Activated CD4-positive, alpha-beta T cell treated with anti-CD3 and anti-CD28 coated beads, Interleukin-10, Interleukin-2, amounts not matched to agents 100 ng/mL and 50 ng/mL, durations not matched to agents 16 hours and 8 hours (primary cell): ENCODE measurements at regions not wholly inside any gene's neighbourhood (a gene's known extent, or its start where the extent isn't known, plus 50 kb on each side); places are given as distances from the start of the nearest gene placed in this dataset.

Experiments used
- DNase-seq: peaks from one replicate; pipeline ENCODE4 v3.0.0-alpha.2; 2020

GRCh38 chr2:147647816-147648215 lies 197.0 kb upstream of the ACVR2A start:
- DNase-seq: no peak

GRCh38 chr2:147646818-147647468 lies 197.9 kb upstream of the ACVR2A start:
- DNase-seq: no peak

GRCh38 chr2:147644491-147644890 lies 200.3 kb upstream of the ACVR2A start:
- no peak for DNase-seq

- no peak for DNase-seq
These were observed 202.1 kb upstream of the ACVR2A start for GRCh38 chr2:147642765-147643164.

GRCh38 chr2:147641651-147642050 lies 203.2 kb upstream of the ACVR2A start:
- no peak for DNase-seq

GRCh38 chr2:147639891-147640290 lies 204.9 kb upstream of the ACVR2A start:
- no peak for DNase-seq

GRCh38 chr2:147639386-147639785 lies 205.4 kb upstream of the ACVR2A start:
- DNase-seq: no peak

GRCh38 chr2:147636886-147637285 lies 207.9 kb upstream of the ACVR2A start:
- no peak for DNase-seq

- DNase-seq: no peak
These were observed 208.5 kb upstream of the ACVR2A start for GRCh38 chr2:147636238-147636882.

- DNase-seq: no peak
These were observed 210.0 kb upstream of the ACVR2A start for GRCh38 chr2:147634826-147635225.

- DNase-seq: peak; percentile 10
These were observed 212.6 kb upstream of the ACVR2A start for GRCh38 chr2:147632198-147632597.

- no peak for DNase-seq
These were observed 213.5 kb upstream of the ACVR2A start for GRCh38 chr2:147631294-147631693.

GRCh38 chr2:147630585-147630984 lies 214.2 kb upstream of the ACVR2A start:
- DNase-seq: peak; percentile 31

- peak; percentile 27 for DNase-seq
These were observed 215.8 kb upstream of the ACVR2A start for GRCh38 chr2:147628971-147629421.

GRCh38 chr2:147623328-147623727 lies 221.5 kb upstream of the ACVR2A start:
- DNase-seq: peak; percentile 58

GRCh38 chr2:147621656-147622197 lies 223.1 kb upstream of the ACVR2A start:
- DNase-seq: no peak

GRCh38 chr2:147619808-147620207 lies 225.0 kb upstream of the ACVR2A start:
- DNase-seq: no peak

GRCh38 chr2:147615726-147616125 lies 229.1 kb upstream of the ACVR2A start:
- DNase-seq: no peak

- no peak for DNase-seq
These were observed 229.8 kb upstream of the ACVR2A start for GRCh38 chr2:147614979-147615470.

- no peak for DNase-seq
These were observed 230.4 kb upstream of the ACVR2A start for GRCh38 chr2:147614471-147614870.

- DNase-seq: no peak
These were observed 234.3 kb upstream of the ACVR2A start for GRCh38 chr2:147610496-147611040.

- no peak for DNase-seq
These were observed 235.5 kb upstream of the ACVR2A start for GRCh38 chr2:147609301-147609700.

- DNase-seq: no peak
These were observed 237.4 kb upstream of the ACVR2A start for GRCh38 chr2:147607379-147607778.

- no peak for DNase-seq
These were observed 241.0 kb upstream of the ACVR2A start for GRCh38 chr2:147603876-147604275.
